Daoy (cell line): ENCODE measurements at regions not wholly inside any gene's neighbourhood (a gene's known extent, or its start where the extent isn't known, plus 50 kb on each side); places are given as distances from the start of the nearest gene placed in this dataset.

Source experiments
- DNase-seq: peaks from one replicate; pipeline ENCODE4 v3.0.0-alpha.2; 2015; ENCODE audit warnings: low read depth

DNA sequence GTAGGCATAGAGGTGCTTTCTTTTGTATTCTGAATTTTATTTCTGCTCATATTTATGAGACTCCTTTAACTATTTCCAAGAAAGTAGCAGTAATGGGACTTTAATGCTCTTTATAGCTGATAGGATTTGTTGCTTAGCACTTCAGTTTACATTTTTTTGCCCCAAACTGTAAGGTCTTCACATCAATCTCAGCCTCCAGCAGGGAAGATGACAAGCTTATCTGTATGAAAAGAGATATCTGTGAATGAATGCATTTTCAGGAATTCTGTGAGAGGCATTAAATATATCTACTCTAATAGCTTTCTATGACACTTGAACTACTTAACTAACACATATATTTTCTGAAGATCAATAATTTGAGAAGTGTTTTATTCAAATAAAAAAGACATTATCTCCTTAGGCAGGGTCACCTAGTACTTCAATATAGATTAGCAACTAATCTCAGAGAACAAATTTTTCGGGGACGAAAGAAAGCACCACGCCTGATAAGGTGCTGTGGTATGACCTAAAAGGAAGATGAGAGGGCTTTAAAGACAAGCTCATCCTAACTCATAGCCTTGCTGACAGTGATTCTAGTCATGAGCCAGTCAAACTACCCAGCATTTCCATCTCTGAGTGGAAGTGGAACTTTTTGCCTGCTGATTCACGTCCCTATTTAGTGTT lies 766.1 kb upstream of the CNTNAP5 start:
- no peak for DNase-seq

DNA sequence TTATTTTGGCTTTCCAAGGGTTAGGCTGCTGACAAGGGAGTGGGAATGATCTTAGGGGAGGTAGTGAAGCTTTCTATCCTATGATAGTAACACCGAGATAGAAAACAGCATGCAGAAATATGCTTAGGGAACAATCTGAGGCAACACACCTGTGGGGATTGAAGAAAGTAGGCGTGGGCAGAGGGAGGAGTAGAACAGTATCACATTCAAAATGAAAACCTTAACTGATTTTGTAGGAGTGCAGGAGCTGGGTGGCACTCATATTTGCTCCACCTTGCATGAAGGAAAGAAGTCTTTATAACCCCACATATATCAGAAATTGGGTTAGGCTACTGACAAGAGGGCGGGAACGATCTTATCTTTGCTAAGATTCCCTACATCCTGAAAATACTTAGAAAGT lies 762.2 kb upstream of the CNTNAP5 start:
- no peak for DNase-seq

DNA sequence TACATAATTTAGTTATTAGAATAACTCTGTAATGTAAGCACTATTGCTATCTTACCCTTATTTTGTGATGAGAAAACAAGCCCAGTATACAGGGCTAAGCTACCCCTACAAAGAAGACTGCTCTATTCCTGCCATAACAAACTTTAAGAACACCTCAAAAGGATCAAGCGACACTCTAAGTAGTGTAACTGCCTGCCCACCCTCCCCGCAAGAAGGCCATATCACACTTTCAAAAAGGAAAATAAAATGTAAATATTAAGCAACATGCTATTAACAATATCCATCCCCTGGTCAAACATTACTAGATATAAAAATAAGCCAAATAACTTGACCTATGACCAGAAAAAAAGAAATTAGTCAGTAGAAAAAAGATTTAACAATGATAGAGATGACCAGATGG lies 741.7 kb upstream of the CNTNAP5 start:
- DNase-seq, result no peak

DNA sequence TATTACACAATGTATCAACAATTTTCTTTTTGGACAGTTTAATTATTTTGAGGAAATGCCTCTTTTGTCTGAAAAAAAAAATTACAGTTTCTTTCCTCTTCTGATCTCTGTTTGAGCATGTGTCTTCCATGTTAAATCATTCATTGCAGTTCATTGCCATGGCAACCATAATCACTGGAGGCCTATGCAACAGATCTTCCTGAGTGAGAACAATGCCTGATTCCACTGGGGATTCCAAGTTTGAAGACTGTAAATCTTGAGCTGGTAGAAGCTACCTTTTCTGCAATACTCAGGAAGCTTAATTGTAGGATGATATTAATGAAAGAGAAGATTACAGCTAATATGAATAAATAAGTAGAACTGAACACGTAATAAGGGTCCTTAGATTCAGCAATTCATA lies 721.4 kb upstream of the CNTNAP5 start:
- DNase-seq, result no peak
